HG03354 (cell line): ENCODE measurements at regions not wholly inside any gene's neighbourhood (a gene's known extent, or its start where the extent isn't known, plus 50 kb on each side); places are given as distances from the start of the nearest gene placed in this dataset.

Source experiments
- ATAC-seq: cut with Tn5 transposase; IDR thresholded peaks from one replicate; pipeline ENCODE4 v1.9.1; 2021; ENCODE audit warnings: mild to moderate bottlenecking; ENCODE audit not compliant: unreplicated experiment, poor library complexity, severe bottlenecking

- ATAC-seq = no peak
Observed at GRCh38 chr7:155984609-155985405, 172.5 kb upstream of the SHH start.

GRCh38 chr7:155984028-155984580 is 171.8 kb upstream of the SHH start:
- no peak for ATAC-seq

GRCh38 chr7:155983176-155983815 is 171.0 kb upstream of the SHH start:
- no peak for ATAC-seq

GRCh38 chr7:155981703-155982102 is 169.4 kb upstream of the SHH start:
- no peak for ATAC-seq

- no peak for ATAC-seq
Observed at GRCh38 chr7:155980841-155981240, 168.6 kb upstream of the SHH start.

- no peak for ATAC-seq
Observed at GRCh38 chr7:155979994-155980393, 167.7 kb upstream of the SHH start.

- ATAC-seq = no peak
Observed at GRCh38 chr7:155979566-155979965, 167.3 kb upstream of the SHH start.

GRCh38 chr7:155975490-155975889 is 163.2 kb upstream of the SHH start:
- ATAC-seq = no peak

GRCh38 chr7:155974186-155974897 is 162.1 kb upstream of the SHH start:
- no peak for ATAC-seq

GRCh38 chr7:155973451-155973997 is 161.3 kb upstream of the SHH start:
- no peak for ATAC-seq

- no peak for ATAC-seq
Observed at GRCh38 chr7:155972651-155973390, 160.6 kb upstream of the SHH start.

- no peak for ATAC-seq
Observed at GRCh38 chr7:155972247-155972646, 160.0 kb upstream of the SHH start.

- ATAC-seq = no peak
Observed at GRCh38 chr7:155971180-155971770, 159.0 kb upstream of the SHH start.

GRCh38 chr7:155969192-155969929 is 157.1 kb upstream of the SHH start:
- no peak for ATAC-seq

- ATAC-seq = no peak
Observed at GRCh38 chr7:155965010-155965409, 152.7 kb upstream of the SHH start.

- ATAC-seq = no peak
Observed at GRCh38 chr7:155964543-155964942, 152.3 kb upstream of the SHH start.

GRCh38 chr7:155963771-155964195 is 151.5 kb upstream of the SHH start:
- ATAC-seq = no peak

GRCh38 chr7:155963356-155963755 is 151.1 kb upstream of the SHH start:
- ATAC-seq = no peak

- ATAC-seq = no peak
Observed at GRCh38 chr7:155962968-155963300, 150.7 kb upstream of the SHH start.
